Progenitor cell of endocrine pancreas (in vitro differentiated cells): ENCODE measurements at regions not wholly inside any gene's neighbourhood (a gene's known extent, or its start where the extent isn't known, plus 50 kb on each side); places are given as distances from the start of the nearest gene placed in this dataset.

ENCODE experiments used
- DNase-seq: peaks from one replicate; pipeline ENCODE4 v3.0.0; 2021; ENCODE audit warnings: low spot score; ENCODE audit not compliant: unreplicated experiment
- H3K27ac Mint-ChIP-seq: 2 replicates; pipeline ENCODE4 v1.8.0; 2021; ENCODE audit warnings: mild to moderate bottlenecking, moderate library complexity, mixed read lengths
- H3K27me3 Mint-ChIP-seq: 2 replicates; pipeline ENCODE4 v1.8.0; 2021; ENCODE audit warnings: mixed read lengths
- H3K36me3 Mint-ChIP-seq: 2 replicates; pipeline ENCODE4 v1.8.0; 2022; ENCODE audit warnings: mixed read lengths; ENCODE audit not compliant: insufficient read depth
- H3K4me1 Mint-ChIP-seq: 2 replicates; pipeline ENCODE4 v1.8.0; 2021; ENCODE audit warnings: low read depth, mixed read lengths
- H3K4me3 Mint-ChIP-seq: 2 replicates; pipeline ENCODE4 v1.8.0; 2021; ENCODE audit warnings: low read depth, mild to moderate bottlenecking, moderate library complexity, mixed read lengths
- H3K9me3 Mint-ChIP-seq: 2 replicates; pipeline ENCODE4 v1.8.0; 2021; ENCODE audit warnings: low read depth, mixed read lengths
- TF ChIP-seq, protein P1 (sequence below): fragments of 200-600 bp; sonication (generic); IDR thresholded peaks from one replicate; pipeline ENCODE4 v1.5.0; 2021; ENCODE audit warnings: antibody characterized with exemption, mild to moderate bottlenecking; ENCODE audit not compliant: unreplicated experiment

DNA sequence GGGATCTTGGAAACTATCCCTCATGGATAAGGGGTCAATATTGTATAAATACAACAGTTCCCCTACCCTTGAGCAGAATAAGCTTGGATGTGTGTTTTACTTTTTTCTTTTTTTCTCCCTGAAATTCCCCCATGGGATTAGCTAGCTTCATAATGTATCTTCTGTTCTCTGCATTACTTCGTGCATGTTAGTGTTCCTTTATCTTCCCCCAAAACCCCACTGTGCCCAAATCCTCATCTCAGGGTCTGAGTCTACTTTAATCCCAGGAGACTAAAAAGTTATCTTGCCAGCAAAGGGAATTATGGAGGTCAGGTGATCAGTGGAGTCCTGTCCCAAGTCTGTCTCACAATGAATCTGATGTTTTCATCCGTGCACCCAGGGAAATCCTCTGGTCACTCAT is 217.5 kb upstream of the CNTNAP4 start:
- H3K27ac Mint-ChIP-seq = no peak overlapping the region
- TF ChIP-seq, protein P1, sequence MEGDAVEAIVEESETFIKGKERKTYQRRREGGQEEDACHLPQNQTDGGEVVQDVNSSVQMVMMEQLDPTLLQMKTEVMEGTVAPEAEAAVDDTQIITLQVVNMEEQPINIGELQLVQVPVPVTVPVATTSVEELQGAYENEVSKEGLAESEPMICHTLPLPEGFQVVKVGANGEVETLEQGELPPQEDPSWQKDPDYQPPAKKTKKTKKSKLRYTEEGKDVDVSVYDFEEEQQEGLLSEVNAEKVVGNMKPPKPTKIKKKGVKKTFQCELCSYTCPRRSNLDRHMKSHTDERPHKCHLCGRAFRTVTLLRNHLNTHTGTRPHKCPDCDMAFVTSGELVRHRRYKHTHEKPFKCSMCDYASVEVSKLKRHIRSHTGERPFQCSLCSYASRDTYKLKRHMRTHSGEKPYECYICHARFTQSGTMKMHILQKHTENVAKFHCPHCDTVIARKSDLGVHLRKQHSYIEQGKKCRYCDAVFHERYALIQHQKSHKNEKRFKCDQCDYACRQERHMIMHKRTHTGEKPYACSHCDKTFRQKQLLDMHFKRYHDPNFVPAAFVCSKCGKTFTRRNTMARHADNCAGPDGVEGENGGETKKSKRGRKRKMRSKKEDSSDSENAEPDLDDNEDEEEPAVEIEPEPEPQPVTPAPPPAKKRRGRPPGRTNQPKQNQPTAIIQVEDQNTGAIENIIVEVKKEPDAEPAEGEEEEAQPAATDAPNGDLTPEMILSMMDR = no peak
- peaks cover 4% of the 10 kb centered on the region for H3K4me1 Mint-ChIP-seq
- DNase-seq = no peak
- peaks cover 4% of the 10 kb centered on the region for H3K9me3 Mint-ChIP-seq
- no peak overlapping the region for H3K4me3 Mint-ChIP-seq
- H3K27me3 Mint-ChIP-seq = no peaks in the 10 kb centered on the region
- H3K36me3 Mint-ChIP-seq = no peaks in the 10 kb centered on the region

DNA sequence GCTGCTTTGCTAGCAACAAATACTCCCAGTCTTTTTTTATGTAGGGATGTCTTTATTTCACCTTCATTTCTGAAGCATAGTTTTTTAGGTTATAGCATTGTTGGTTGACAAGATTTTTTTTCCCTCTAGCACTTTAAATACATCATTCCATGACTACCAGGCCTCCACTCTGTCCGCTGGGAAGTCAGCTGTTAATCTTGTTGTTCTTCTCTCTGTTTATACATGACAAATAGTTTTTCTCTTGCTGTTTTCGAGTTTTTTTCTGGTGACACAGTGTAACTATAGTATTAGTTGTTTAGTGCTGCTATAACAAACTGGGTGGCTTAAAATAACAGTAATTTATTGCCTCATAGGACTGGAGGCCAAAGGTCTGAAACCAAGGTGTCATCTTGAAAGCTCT is 205.5 kb upstream of the CNTNAP4 start:
- DNase-seq = no peak
- no peak overlapping the region for H3K4me3 Mint-ChIP-seq
- TF ChIP-seq, protein P1 = no peak
- H3K4me1 Mint-ChIP-seq = no peaks in the 10 kb centered on the region
- H3K27me3 Mint-ChIP-seq = no peaks in the 10 kb centered on the region
- H3K36me3 Mint-ChIP-seq = peaks cover 5% of the 10 kb centered on the region
- H3K27ac Mint-ChIP-seq = no peak overlapping the region
- H3K9me3 Mint-ChIP-seq = peaks cover 13% of the 10 kb centered on the region

DNA sequence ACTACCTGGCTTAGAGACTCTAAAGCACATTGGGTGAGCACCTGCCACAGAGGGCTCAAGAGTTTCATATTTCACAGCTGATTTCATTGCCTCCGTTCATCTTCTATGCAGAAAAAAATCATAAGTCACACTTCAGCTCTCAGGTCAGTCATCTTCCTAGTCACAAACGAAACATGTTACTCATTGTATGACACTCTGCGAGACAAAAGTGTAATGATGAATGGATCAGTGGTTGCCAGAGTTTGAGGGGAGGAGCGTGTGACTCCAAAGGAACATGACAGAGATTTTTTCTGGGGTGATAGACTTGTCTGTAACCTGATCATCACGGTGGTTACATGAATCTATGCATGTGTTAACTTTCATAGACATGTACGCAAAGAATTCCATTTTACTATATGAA is 195.2 kb upstream of the CNTNAP4 start:
- H3K4me3 Mint-ChIP-seq = no peak overlapping the region
- peaks cover 2% of the 10 kb centered on the region for H3K9me3 Mint-ChIP-seq
- TF ChIP-seq, protein P1 = no peak
- DNase-seq = no peak
- no peaks in the 10 kb centered on the region for H3K36me3 Mint-ChIP-seq
- H3K27me3 Mint-ChIP-seq = no peaks in the 10 kb centered on the region
- no peak overlapping the region for H3K27ac Mint-ChIP-seq
- peaks cover 2% of the 10 kb centered on the region for H3K4me1 Mint-ChIP-seq

DNA sequence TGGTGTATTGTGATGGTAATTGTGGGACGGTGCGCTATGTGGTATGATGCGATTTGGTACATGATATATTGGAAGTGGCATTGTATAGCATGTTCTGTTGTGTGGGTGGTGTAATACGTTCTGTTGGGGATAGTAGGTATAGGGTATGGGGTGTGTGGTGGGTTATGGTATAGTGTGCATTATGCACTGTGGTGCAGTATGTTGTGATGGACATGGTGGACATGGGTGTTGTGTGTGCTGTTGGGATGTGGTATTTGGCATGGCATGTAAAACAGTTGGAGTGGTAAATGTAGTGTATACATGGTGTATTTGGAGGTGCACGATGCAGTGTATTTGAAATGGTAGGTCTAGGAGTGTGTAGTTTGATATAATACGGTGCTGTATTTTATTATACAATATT is 170.6 kb upstream of the CNTNAP4 start:
- H3K36me3 Mint-ChIP-seq = peaks cover 1% of the 10 kb centered on the region
- H3K4me3 Mint-ChIP-seq = no peak overlapping the region
- H3K9me3 Mint-ChIP-seq = peaks cover 20% of the 10 kb centered on the region
- H3K27ac Mint-ChIP-seq = no peak overlapping the region
- TF ChIP-seq, protein P1 = no peak
- no peak for DNase-seq
- no peaks in the 10 kb centered on the region for H3K4me1 Mint-ChIP-seq
- no peaks in the 10 kb centered on the region for H3K27me3 Mint-ChIP-seq

DNA sequence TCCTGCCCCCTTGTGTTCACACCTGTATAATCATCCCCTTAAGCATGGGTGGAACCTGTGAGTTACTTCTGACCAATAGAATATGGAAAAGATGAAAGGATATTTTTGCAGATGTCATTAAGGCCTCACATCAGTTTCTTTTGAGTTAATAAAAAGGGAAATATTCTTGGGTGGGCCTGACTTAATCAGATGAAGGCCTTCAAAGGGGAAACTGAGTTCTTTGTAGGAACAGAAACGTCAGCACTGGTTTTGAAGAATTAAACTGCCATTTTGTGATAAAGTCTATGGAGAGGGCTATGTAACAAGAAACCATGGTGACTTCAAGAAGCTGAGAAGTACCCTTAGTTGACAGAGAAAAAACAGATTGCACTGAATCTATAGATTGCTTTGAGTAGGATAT is 168.7 kb upstream of the CNTNAP4 start:
- TF ChIP-seq, protein P1 = no peak
- Mint-ChIP-seq H3K36me3 (no peaks in the 10 kb centered on the region), H3K4me3 (no peak overlapping the region), H3K27ac (no peak overlapping the region), H3K27me3 (no peaks in the 10 kb centered on the region), H3K4me1 (no peaks in the 10 kb centered on the region), H3K9me3 (peaks cover 7% of the 10 kb centered on the region)
- no peak for DNase-seq
